Activated naive CD4-positive, alpha-beta T cell treated with anti-CD3 and anti-CD28 coated beads for 36 hours (primary cell): ENCODE measurements at regions not wholly inside any gene's neighbourhood (a gene's known extent, or its start where the extent isn't known, plus 50 kb on each side); places are given as distances from the start of the nearest gene placed in this dataset.

Source experiments
- CTCF ChIA-PET: fragments of 350-600 bp; sonication (Branson Sonifier 250); formaldehyde crosslinking; loops from one replicate; lab custom pipeline; 2021; ENCODE audit warnings: antibody characterized with exemption; lab: Charles Lee
- DNase-seq: peaks from one replicate; pipeline ENCODE4 v3.0.0-alpha.2; 2020
- H3K27ac Mint-ChIP-seq: one replicate; pipeline ENCODE4 v1.8.0; 2021; ENCODE audit warnings: mild to moderate bottlenecking, mixed read lengths
- H3K27me3 Mint-ChIP-seq: one replicate; pipeline ENCODE4 v1.8.0; 2021; ENCODE audit warnings: low read depth, mixed read lengths
- H3K36me3 Mint-ChIP-seq: one replicate; pipeline ENCODE4 v1.8.0; 2021; ENCODE audit warnings: low read depth, mixed read lengths
- H3K4me1 Mint-ChIP-seq: one replicate; pipeline ENCODE4 v1.8.0; 2021; ENCODE audit warnings: low read depth, mixed read lengths
- H3K4me3 Mint-ChIP-seq: one replicate; pipeline ENCODE4 v1.8.0; 2021; ENCODE audit warnings: mild to moderate bottlenecking, moderate library complexity, mixed read lengths
- H3K9me3 Mint-ChIP-seq: one replicate; pipeline ENCODE4 v1.8.0; 2021; ENCODE audit warnings: mixed read lengths
- intact Hi-C: fragments of 100-400 bp; cut with micrococcal nuclease; formaldehyde crosslinking; loops from one replicate; pipeline ENCODE4 v1.15.1; 2023

DNA sequence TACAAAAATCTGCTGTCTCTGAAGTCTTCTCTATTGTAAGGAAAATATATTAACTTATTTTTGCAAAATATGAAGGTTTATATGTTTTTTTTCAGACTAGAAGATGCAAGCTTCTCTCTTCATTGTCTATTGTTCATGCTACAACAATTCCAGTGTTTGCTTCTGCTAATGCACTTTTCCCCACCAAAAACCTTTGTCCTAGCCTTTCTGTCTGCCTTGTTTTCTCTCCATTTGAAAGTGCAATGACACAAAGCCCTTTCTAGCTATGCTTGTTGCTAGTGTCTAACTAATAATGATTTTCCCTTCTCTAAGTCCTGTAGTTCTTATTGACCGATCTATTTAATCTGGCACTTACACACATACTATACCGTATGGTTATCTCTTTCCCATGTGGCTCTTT is 369.5 kb upstream of the CELF4 start:
- Mint-ChIP-seq H3K4me3 (no peak overlapping the region), H3K27me3 (no peaks in the 10 kb centered on the region), H3K36me3 (no peaks in the 10 kb centered on the region), H3K9me3 (peaks cover 9% of the 10 kb centered on the region), H3K4me1 (no peaks in the 10 kb centered on the region), H3K27ac (no peak overlapping the region)
- intact Hi-C loops = no loop called here
- DNase-seq = no peak
- CTCF ChIA-PET = no interaction called here

GRCh38 chr18:37930640-37931039 is 365.0 kb upstream of the CELF4 start:
- H3K27ac Mint-ChIP-seq = no peak overlapping the region
- no peaks in the 10 kb centered on the region for H3K27me3 Mint-ChIP-seq
- no peaks in the 10 kb centered on the region for H3K9me3 Mint-ChIP-seq
- H3K36me3 Mint-ChIP-seq = no peaks in the 10 kb centered on the region
- no peaks in the 10 kb centered on the region for H3K4me1 Mint-ChIP-seq
- CTCF ChIA-PET = no interaction called here
- intact Hi-C loops = no loop called here
- H3K4me3 Mint-ChIP-seq = no peak overlapping the region
- DNase-seq = no peak

DNA sequence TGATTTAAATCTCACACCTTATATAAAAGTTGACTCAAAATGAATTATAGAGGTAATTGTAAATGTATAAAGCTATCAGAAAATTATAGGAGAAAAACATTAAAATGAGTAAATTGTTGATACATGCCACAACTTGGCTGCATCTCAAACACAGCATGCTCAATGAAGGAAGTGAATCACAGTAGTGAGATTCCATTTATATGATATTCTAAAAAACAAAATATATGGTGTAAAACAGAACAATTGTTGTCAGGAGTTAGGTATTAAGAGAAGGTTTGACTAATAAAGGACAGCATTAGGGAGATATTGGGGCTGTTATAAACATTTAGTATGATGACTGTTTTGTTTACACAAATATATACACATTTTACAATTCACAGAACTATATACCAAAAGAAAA is 356.6 kb upstream of the CELF4 start:
- H3K4me3 Mint-ChIP-seq = no peak overlapping the region
- H3K27me3 Mint-ChIP-seq = peaks cover 2% of the 10 kb centered on the region
- no peak overlapping the region for H3K27ac Mint-ChIP-seq
- CTCF ChIA-PET = no interaction called here
- intact Hi-C loops = no loop called here
- no peaks in the 10 kb centered on the region for H3K9me3 Mint-ChIP-seq
- no peak for DNase-seq
- H3K4me1 Mint-ChIP-seq = no peaks in the 10 kb centered on the region
- H3K36me3 Mint-ChIP-seq = no peaks in the 10 kb centered on the region

DNA sequence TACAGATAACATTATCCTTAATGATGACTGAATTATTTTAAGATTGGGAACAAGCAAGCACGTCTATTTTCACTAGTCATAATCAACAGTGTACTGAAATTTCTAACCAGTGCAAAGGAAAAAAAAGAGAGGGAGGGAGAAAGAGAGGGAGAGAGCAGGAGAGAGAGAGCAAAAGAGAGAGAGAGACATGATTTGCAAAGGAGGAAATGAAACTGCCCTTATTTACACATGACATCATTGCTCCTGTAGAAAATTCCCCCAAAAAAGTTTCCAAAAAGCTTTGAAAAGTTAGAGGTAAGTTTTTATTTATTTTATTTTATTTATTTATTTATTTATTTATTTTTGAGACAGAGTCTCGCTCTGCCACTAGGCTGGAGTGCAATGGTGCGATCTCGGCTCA is 355.3 kb upstream of the CELF4 start:
- Mint-ChIP-seq H3K4me3 (no peak overlapping the region), H3K4me1 (no peaks in the 10 kb centered on the region), H3K27me3 (peaks cover 2% of the 10 kb centered on the region), H3K36me3 (no peaks in the 10 kb centered on the region), H3K9me3 (no peaks in the 10 kb centered on the region), H3K27ac (no peak overlapping the region)
- CTCF ChIA-PET = no interaction called here
- no peak for DNase-seq
- intact Hi-C loops = no loop called here

DNA sequence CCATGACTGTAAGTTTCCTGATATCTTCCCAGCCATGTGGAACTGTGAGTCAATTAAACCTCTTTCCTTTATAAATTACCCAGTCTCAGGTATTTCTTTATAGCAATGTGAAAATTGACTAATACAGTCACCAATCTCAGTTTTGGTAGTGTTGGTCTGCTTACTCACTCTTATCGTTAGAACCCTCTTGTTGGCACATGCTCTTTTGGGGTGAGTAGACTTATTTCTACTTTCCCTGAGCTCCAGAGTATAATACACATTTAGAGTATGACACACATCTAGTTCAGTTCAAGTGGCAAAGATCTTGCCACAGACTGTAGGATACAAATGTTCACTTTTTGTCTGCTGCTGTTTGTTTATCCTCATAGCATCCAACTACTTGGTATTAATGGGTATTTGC is 347.5 kb upstream of the CELF4 start:
- no peaks in the 10 kb centered on the region for H3K36me3 Mint-ChIP-seq

GRCh38 chr18:37902344-37902743 is 336.7 kb upstream of the CELF4 start:
- H3K27ac Mint-ChIP-seq = no peak overlapping the region
- no peak overlapping the region for H3K4me3 Mint-ChIP-seq
- intact Hi-C loops = no loop called here
- no peaks in the 10 kb centered on the region for H3K4me1 Mint-ChIP-seq
- CTCF ChIA-PET = no interaction called here
- no peak for DNase-seq
- no peaks in the 10 kb centered on the region for H3K27me3 Mint-ChIP-seq
- H3K9me3 Mint-ChIP-seq = no peaks in the 10 kb centered on the region
- H3K36me3 Mint-ChIP-seq = no peaks in the 10 kb centered on the region

More for the DNA sequence above, 347.5 kb upstream of the CELF4 start:
- Mint-ChIP-seq H3K4me3 (no peak overlapping the region), H3K4me1 (no peaks in the 10 kb centered on the region), H3K9me3 (no peaks in the 10 kb centered on the region), H3K27ac (no peak overlapping the region), H3K27me3 (no peaks in the 10 kb centered on the region)
- CTCF ChIA-PET = no interaction called here
- intact Hi-C loops = no loop called here
- no peak for DNase-seq

- DNase-seq = no peak
- Mint-ChIP-seq H3K4me1 (no peaks in the 10 kb centered on the region), H3K4me3 (no peak overlapping the region), H3K27me3 (no peaks in the 10 kb centered on the region), H3K36me3 (no peaks in the 10 kb centered on the region), H3K27ac (no peak overlapping the region), H3K9me3 (peaks cover 1% of the 10 kb centered on the region)
- CTCF ChIA-PET = no interaction called here
- intact Hi-C loops = no loop called here
Measured at GRCh38 chr18:37900326-37900725, 334.7 kb upstream of the CELF4 start.

GRCh38 chr18:37889963-37890362 is 324.4 kb upstream of the CELF4 start:
- CTCF ChIA-PET = no interaction called here
- no peak overlapping the region for H3K4me3 Mint-ChIP-seq
- intact Hi-C loops = no loop called here
- H3K4me1 Mint-ChIP-seq = no peaks in the 10 kb centered on the region
- no peaks in the 10 kb centered on the region for H3K27me3 Mint-ChIP-seq
- DNase-seq = no peak
- H3K27ac Mint-ChIP-seq = no peak overlapping the region
- no peaks in the 10 kb centered on the region for H3K9me3 Mint-ChIP-seq
- H3K36me3 Mint-ChIP-seq = no peaks in the 10 kb centered on the region

GRCh38 chr18:37874721-37875120 is 309.1 kb upstream of the CELF4 start:
- no peaks in the 10 kb centered on the region for H3K27me3 Mint-ChIP-seq
- CTCF ChIA-PET = no interaction called here

DNA sequence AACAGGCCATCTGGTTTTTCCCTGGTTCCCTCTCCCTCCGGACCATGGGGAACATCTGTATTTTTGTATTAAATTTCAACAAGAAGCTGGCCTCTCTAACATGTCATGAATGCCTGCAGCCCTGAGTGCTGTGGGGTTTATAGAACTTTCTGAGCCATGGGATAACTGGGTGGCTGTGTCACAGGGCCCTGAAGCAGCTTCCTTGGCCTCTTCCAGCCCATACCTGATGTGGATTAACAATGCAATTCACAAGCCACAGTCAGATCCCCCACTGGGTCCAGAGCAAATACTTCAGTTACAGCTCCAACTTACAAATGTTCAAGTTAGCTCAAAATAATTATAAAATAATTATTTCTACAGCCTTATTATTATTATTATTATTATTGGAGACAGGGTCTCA is 307.8 kb upstream of the CELF4 start:
- H3K27me3 Mint-ChIP-seq = no peaks in the 10 kb centered on the region
- H3K9me3 Mint-ChIP-seq = no peaks in the 10 kb centered on the region
- H3K4me3 Mint-ChIP-seq = no peak overlapping the region
- intact Hi-C loops = no loop called here
- H3K36me3 Mint-ChIP-seq = no peaks in the 10 kb centered on the region
- H3K27ac Mint-ChIP-seq = no peak overlapping the region
- H3K4me1 Mint-ChIP-seq = no peaks in the 10 kb centered on the region
- DNase-seq = no peak
- CTCF ChIA-PET = interaction anchor here (1.4 kb wide), 1 partner anchor 95 kb away, joined by 5 read pairs; no protein-coding TSS in a partner anchor

More at GRCh38 chr18:37874721-37875120, 309.1 kb upstream of the CELF4 start:
- no peak overlapping the region for H3K27ac Mint-ChIP-seq
- H3K4me1 Mint-ChIP-seq = no peaks in the 10 kb centered on the region
- no peak overlapping the region for H3K4me3 Mint-ChIP-seq
- intact Hi-C loops = no loop called here
- H3K36me3 Mint-ChIP-seq = no peaks in the 10 kb centered on the region
- DNase-seq = no peak
- peaks cover 1% of the 10 kb centered on the region for H3K9me3 Mint-ChIP-seq

GRCh38 chr18:37872562-37872961 is 307.0 kb upstream of the CELF4 start:
- Mint-ChIP-seq H3K36me3 (no peaks in the 10 kb centered on the region), H3K9me3 (no peaks in the 10 kb centered on the region)
- CTCF ChIA-PET = interaction anchor here (1.4 kb wide), 1 partner anchor 94 kb away, joined by 5 read pairs; no protein-coding TSS in a partner anchor

DNA sequence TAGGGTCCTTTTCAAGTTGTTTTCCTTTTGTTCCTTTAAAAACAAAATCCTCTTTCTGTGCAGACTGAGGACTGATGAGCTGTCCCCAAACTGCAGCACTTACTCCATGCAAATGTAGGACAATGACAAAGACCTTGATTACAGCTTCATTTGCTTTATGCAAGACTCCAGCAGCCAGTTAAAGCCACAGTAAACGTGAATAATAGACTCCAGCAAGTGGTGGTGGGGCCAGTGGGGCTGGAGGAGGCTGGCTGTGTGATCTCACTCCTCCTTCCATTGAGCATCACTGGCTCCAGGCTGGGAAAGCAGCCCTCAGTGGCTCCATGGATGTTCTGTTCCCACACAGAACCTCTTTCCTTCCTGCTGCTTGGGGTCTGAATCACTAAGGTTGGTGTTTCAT is 306.0 kb upstream of the CELF4 start:
- no peaks in the 10 kb centered on the region for H3K36me3 Mint-ChIP-seq
- no peak for DNase-seq
- H3K4me3 Mint-ChIP-seq = no peak overlapping the region
- no peaks in the 10 kb centered on the region for H3K4me1 Mint-ChIP-seq
- no peaks in the 10 kb centered on the region for H3K27me3 Mint-ChIP-seq
- no peak overlapping the region for H3K27ac Mint-ChIP-seq
- no peaks in the 10 kb centered on the region for H3K9me3 Mint-ChIP-seq
- intact Hi-C loops = no loop called here
- CTCF ChIA-PET = no interaction called here

More at GRCh38 chr18:37872562-37872961, 307.0 kb upstream of the CELF4 start:
- Mint-ChIP-seq H3K4me3 (no peak overlapping the region), H3K27ac (no peak overlapping the region), H3K4me1 (no peaks in the 10 kb centered on the region), H3K27me3 (no peaks in the 10 kb centered on the region)
- intact Hi-C loops = no loop called here
- no peak for DNase-seq

DNA sequence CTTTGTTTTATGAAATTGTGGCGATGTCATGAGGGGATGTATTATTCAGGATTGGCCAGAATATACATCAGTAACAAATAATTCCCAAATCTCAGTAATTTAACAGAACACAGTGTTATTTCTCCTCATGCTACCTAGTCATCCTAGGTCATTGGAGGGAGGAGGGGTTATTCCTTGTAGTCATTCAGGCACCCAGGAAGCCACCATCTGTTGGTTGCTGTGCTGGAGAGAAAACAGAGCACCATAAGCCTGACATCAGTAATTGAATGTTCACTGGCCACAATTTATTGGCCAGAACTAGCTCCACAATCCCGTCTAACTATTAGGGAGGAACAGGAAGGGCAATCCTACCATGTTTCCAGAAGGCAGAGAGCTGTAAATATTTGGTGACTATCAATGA is 303.5 kb upstream of the CELF4 start:
- DNase-seq = no peak
- H3K4me3 Mint-ChIP-seq = no peak overlapping the region
- H3K36me3 Mint-ChIP-seq = no peaks in the 10 kb centered on the region
- CTCF ChIA-PET = no interaction called here
- no peak overlapping the region for H3K27ac Mint-ChIP-seq
- intact Hi-C loops = no loop called here
- no peaks in the 10 kb centered on the region for H3K27me3 Mint-ChIP-seq
- no peaks in the 10 kb centered on the region for H3K4me1 Mint-ChIP-seq
- no peaks in the 10 kb centered on the region for H3K9me3 Mint-ChIP-seq

DNA sequence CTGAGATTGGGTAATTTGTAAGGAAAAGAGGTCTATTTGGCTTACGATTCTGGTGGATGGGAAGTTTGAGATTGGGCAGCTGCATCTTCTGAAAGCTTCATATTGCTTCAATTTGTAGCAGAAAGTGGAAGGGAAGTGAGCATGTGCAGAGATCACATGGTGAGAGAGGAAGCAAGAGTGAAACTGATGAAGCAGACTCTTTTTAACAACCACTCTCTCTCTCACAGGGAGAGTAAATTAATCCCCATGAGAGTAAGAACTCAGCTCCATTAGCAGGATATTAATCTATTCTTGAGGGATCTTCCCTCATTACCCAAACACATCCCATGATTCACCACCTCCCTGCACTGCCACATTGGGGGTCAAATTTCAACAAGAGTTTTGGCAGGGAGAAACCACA is 298.5 kb upstream of the CELF4 start:
- Mint-ChIP-seq H3K4me3 (no peak overlapping the region), H3K9me3 (peaks cover 5% of the 10 kb centered on the region), H3K27me3 (no peaks in the 10 kb centered on the region), H3K4me1 (no peaks in the 10 kb centered on the region), H3K27ac (no peak overlapping the region), H3K36me3 (no peaks in the 10 kb centered on the region)
- CTCF ChIA-PET = no interaction called here
- DNase-seq = no peak
- intact Hi-C loops = no loop called here
